HCT116 (cell line): ENCODE measurements at regions not wholly inside any gene's neighbourhood (a gene's known extent, or its start where the extent isn't known, plus 50 kb on each side); places are given as distances from the start of the nearest gene placed in this dataset.
"Not testable (repeated sequence)": the region's sequence is repeated elsewhere in the genome, so short reads cannot be mapped to it uniquely, and the experiment has no call there.

Experiments
- ATAC-seq: fragments of 200-7000 bp; cut with Tn5 transposase; 2 replicates; pipeline ENCODE4 v1.9.1; 2020; ENCODE audit warnings: mild to moderate bottlenecking, moderate library complexity
- BruUV-seq: library from RNA; stranded (reverse); fragments of 400-500 nt; replicated peaks from 2 replicates; lab custom pipeline; 2021; lab: Mats Ljungman, UMichigan
- CTCF ChIA-PET: fragments of 300-600 bp; sonication (Branson Sonifier 250); formaldehyde crosslinking; loops from one replicate; lab custom pipeline; 2021; ENCODE audit warnings: antibody characterized with exemption; lab: Charles Lee
- POLR2A ChIA-PET: fragments of 300-600, 350-600 bp; sonication (Branson Sonifier 250); formaldehyde crosslinking; loops from one replicate; lab custom pipeline; 2021; ENCODE audit warnings: antibody characterized with exemption; lab: Charles Lee
- RAD21 ChIA-PET, 2 experiments: fragments of 300-600 bp; sonication (Branson Sonifier 250); formaldehyde crosslinking; loops; one replicate each; lab custom pipeline; 2023; ENCODE audit warnings: low total read pairs in 2 of 2; ENCODE audit not compliant: uncharacterized antibody in 2 of 2, unreplicated experiment in 2 of 2, low non-redundant PET in 1 of 2; lab: Charles Lee
- DNase-seq: peaks from one replicate; pipeline ENCODE4 v3.0.0-alpha.2; 2010; ENCODE audit warnings: low read depth, low spot score
- H2AFZ ChIP-seq: fragments of 200-600 bp; shearing (Covaris generic), sonication (generic); 2 replicates; pipeline ENCODE4 v1.6.1; 2017; ENCODE audit warnings: low read depth, mixed run types, mixed read lengths, antibody characterized with exemption, low read length; ENCODE audit not compliant: poor library complexity, severe bottlenecking
- H3K27ac ChIP-seq: 2 replicates; pipeline ENCODE4 v1.5.1; 2012; ENCODE audit warnings: low read depth, low read length
- H3K27me3 ChIP-seq: fragments of 200-600 bp; sonication (generic); 2 replicates; pipeline ENCODE4 v1.6.1; 2016; ENCODE audit warnings: mixed run types, low read length, mixed read lengths; ENCODE audit not compliant: insufficient read depth
- H3K36me3 ChIP-seq, 2 experiments: fragments of 200-500 bp in 1 of 2; fragments of 200-600 bp in 1 of 2; sonication (Bioruptor generic) in 1 of 2; sonication (generic) in 1 of 2; 2 replicates each; pipeline versions ENCODE4 v1.5.1 to v1.6.1; 2014 to 2016; ENCODE audit warnings: low read length in 2 of 2, inconsistent platforms in 1 of 2, mixed read lengths in 1 of 2, mixed run types in 1 of 2; ENCODE audit not compliant: insufficient read depth in 2 of 2, control insufficient read depth in 1 of 2
- H3K4me1 ChIP-seq, 2 experiments: fragments of 200-600 bp in 1 of 2; sonication (generic) in 1 of 2; 2 replicates each; pipeline versions ENCODE4 v1.5.1 to v1.6.1; 2012 to 2017; ENCODE audit warnings: low read length in 2 of 2, inconsistent platforms in 1 of 2, mild to moderate bottlenecking in 1 of 2, mixed read lengths in 1 of 2, mixed run types in 1 of 2, moderate library complexity in 1 of 2; ENCODE audit not compliant: insufficient read depth in 2 of 2, control insufficient read depth in 1 of 2
- H3K4me2 ChIP-seq: fragments of 200-600 bp; sonication (generic); 2 replicates; pipeline ENCODE4 v1.6.1; 2017; ENCODE audit warnings: mixed run types, low read length, mixed read lengths
- H3K4me3 ChIP-seq, 2 experiments: fragments of 200-600 bp in 1 of 2; sonication (generic) in 1 of 2; replicated peaks in 1 of 2; 2 replicates each; pipeline ENCODE4 v1.5.1; 2011 to 2016; ENCODE audit warnings: low read length in 2 of 2, control low read depth in 1 of 2, low read depth in 1 of 2, mild to moderate bottlenecking in 1 of 2, mixed read lengths in 1 of 2, mixed run types in 1 of 2
- H3K79me2 ChIP-seq: fragments of 200-600 bp; sonication (generic); 2 replicates; pipeline ENCODE4 v1.6.1; 2017; ENCODE audit warnings: mild to moderate bottlenecking, mixed run types, low read length, moderate library complexity, mixed read lengths; ENCODE audit not compliant: insufficient read depth
- H3K9ac ChIP-seq: fragments of 200-600 bp; sonication (generic); 2 replicates; pipeline ENCODE4 v1.6.1; 2016; ENCODE audit warnings: low read length, mixed read lengths
- H3K9me2 ChIP-seq: fragments of 200-600 bp; sonication (generic), shearing (Covaris generic); 2 replicates; pipeline ENCODE4 v1.6.1; 2017; ENCODE audit warnings: mixed run types, mild to moderate bottlenecking, moderate library complexity; ENCODE audit not compliant: insufficient read depth
- H3K9me3 ChIP-seq, 2 experiments: fragments of 200-500 bp in 1 of 2; fragments of 200-600 bp in 1 of 2; sonication (Bioruptor generic) in 1 of 2; sonication (generic) in 1 of 2; 2 replicates each; pipeline ENCODE4 v1.6.1; 2014 to 2017; ENCODE audit warnings: low read length in 2 of 2, mixed read lengths in 2 of 2, inconsistent platforms in 1 of 2, low read depth in 1 of 2, mild to moderate bottlenecking in 1 of 2, mixed run types in 1 of 2, moderate library complexity in 1 of 2; ENCODE audit not compliant: control insufficient read depth in 1 of 2, insufficient read depth in 1 of 2
- H4K20me1 ChIP-seq: fragments of 200-600 bp; sonication (generic), shearing (Covaris generic); 2 replicates; pipeline ENCODE4 v1.6.1; 2017; ENCODE audit warnings: mixed run types, mild to moderate bottlenecking, moderate library complexity; ENCODE audit not compliant: insufficient read depth
- ATF3 ChIP-seq: IDR thresholded peaks from 2 replicates; pipeline ENCODE4 v1.6.1; 2012
- CBX3 ChIP-seq: IDR thresholded peaks from 2 replicates; pipeline ENCODE4 v1.6.1; 2012; ENCODE audit warnings: low read depth
- CEBPB ChIP-seq: IDR thresholded peaks from 2 replicates; pipeline ENCODE4 v1.6.1; 2012; ENCODE audit warnings: low read depth
- JUND ChIP-seq: IDR thresholded peaks from 2 replicates; pipeline ENCODE4 v1.6.1; 2012
- MAX ChIP-seq: IDR thresholded peaks from 2 replicates; pipeline ENCODE4 v1.6.1; 2012
- POLR2AphosphoS5 ChIP-seq: IDR thresholded peaks from 2 replicates; pipeline ENCODE4 v1.6.1; 2011; ENCODE audit warnings: mild to moderate bottlenecking, low read depth, low read length, moderate library complexity
- ZNF274 ChIP-seq: fragments of 200-500 bp; sonication (Bioruptor generic); IDR thresholded peaks from 2 replicates; pipeline ENCODE4 v1.6.1; 2014; ENCODE audit warnings: mild to moderate bottlenecking, low read depth, low read length, inconsistent platforms
- intact Hi-C: fragments of 100-400 bp; cut with micrococcal nuclease; formaldehyde crosslinking; loops from 2 replicates; pipeline ENCODE4 v1.10.0; 2022

- no peaks in the 10 kb centered on the region for H3K27me3 ChIP-seq
- no peaks in the 10 kb centered on the region for H3K9me2 ChIP-seq
- intact Hi-C loops = no loop called here
- DNase-seq = no peak
- no peak overlapping the region for H3K27ac ChIP-seq
- H3K4me3 ChIP-seq = no peak overlapping the region
- no peaks in the 10 kb centered on the region for H4K20me1 ChIP-seq
- RAD21 ChIA-PET = no interaction called here
- BruUV-seq = no TSS peak
- no peaks in the 10 kb centered on the region for H3K9me3 ChIP-seq
- no peak overlapping the region for H2AFZ ChIP-seq
- TF ChIP-seq CEBPB = no peak
- TF ChIP-seq ATF3 = no peak
- TF ChIP-seq POLR2AphosphoS5 = no peak
- TF ChIP-seq ZNF274 = no peak
- no peak for TF ChIP-seq JUND
- TF ChIP-seq CBX3 = no peak
- TF ChIP-seq MAX = no peak
- no peaks in the 10 kb centered on the region for H3K79me2 ChIP-seq
- no peak overlapping the region for H3K9ac ChIP-seq
- H3K4me1 ChIP-seq = no peaks in the 10 kb centered on the region
- POLR2A ChIA-PET = no interaction called here
- ATAC-seq = no peak
- H3K36me3 ChIP-seq = no peaks in the 10 kb centered on the region
- no peak overlapping the region for H3K4me2 ChIP-seq
- CTCF ChIA-PET = no interaction called here
Measured at GRCh38 chr7:119737390-119737789, 535.6 kb upstream of the KCND2 start.

- POLR2A ChIA-PET, H3K9me3 ChIP-seq, H3K79me2 ChIP-seq, H4K20me1 ChIP-seq, H3K9ac ChIP-seq, H3K4me1 ChIP-seq, H2AFZ ChIP-seq, H3K36me3 ChIP-seq, BruUV-seq, ATAC-seq, H3K4me3 ChIP-seq, H3K9me2 ChIP-seq, H3K27ac ChIP-seq, DNase-seq, H3K4me2 ChIP-seq, intact Hi-C loops, RAD21 ChIA-PET, CTCF ChIA-PET, H3K27me3 ChIP-seq: not testable (repeated sequence)
Measured at GRCh38 chr7:119745280-119745679, 527.7 kb upstream of the KCND2 start.
